Chondrocyte (in vitro differentiated cells): ENCODE measurements at regions not wholly inside any gene's neighbourhood (a gene's known extent, or its start where the extent isn't known, plus 50 kb on each side); places are given as distances from the start of the nearest gene placed in this dataset.

Source experiments
- DNase-seq: peaks from one replicate; pipeline ENCODE4 v3.0.0; 2021; ENCODE audit warnings: mixed read lengths, low spot score
- H3K27ac Mint-ChIP-seq: one replicate; pipeline ENCODE4 v1.8.0; 2021; ENCODE audit warnings: mild to moderate bottlenecking, moderate library complexity, mixed read lengths; ENCODE audit not compliant: unreplicated experiment
- H3K27me3 Mint-ChIP-seq: 2 replicates; pipeline ENCODE4 v1.8.0; 2021; ENCODE audit warnings: low read depth, mixed read lengths
- H3K36me3 Mint-ChIP-seq: 2 replicates; pipeline ENCODE4 v1.8.0; 2021; ENCODE audit warnings: low read depth, mixed read lengths
- H3K4me1 Mint-ChIP-seq: 2 replicates; pipeline ENCODE4 v1.8.0; 2021; ENCODE audit warnings: low read depth, mild to moderate bottlenecking, mixed read lengths
- H3K4me3 Mint-ChIP-seq: one replicate; pipeline ENCODE4 v1.8.0; 2021; ENCODE audit warnings: mild to moderate bottlenecking, moderate library complexity, mixed read lengths; ENCODE audit not compliant: unreplicated experiment
- H3K9me3 Mint-ChIP-seq: 2 replicates; pipeline ENCODE4 v1.8.0; 2021; ENCODE audit warnings: low read depth, mixed read lengths
- TF ChIP-seq, protein P1 (sequence below): fragments of 200-600 bp; sonication (generic); IDR thresholded peaks from 2 replicates; pipeline ENCODE4 v1.5.0; 2021; ENCODE audit warnings: antibody characterized with exemption, mild to moderate bottlenecking, moderate library complexity

DNA sequence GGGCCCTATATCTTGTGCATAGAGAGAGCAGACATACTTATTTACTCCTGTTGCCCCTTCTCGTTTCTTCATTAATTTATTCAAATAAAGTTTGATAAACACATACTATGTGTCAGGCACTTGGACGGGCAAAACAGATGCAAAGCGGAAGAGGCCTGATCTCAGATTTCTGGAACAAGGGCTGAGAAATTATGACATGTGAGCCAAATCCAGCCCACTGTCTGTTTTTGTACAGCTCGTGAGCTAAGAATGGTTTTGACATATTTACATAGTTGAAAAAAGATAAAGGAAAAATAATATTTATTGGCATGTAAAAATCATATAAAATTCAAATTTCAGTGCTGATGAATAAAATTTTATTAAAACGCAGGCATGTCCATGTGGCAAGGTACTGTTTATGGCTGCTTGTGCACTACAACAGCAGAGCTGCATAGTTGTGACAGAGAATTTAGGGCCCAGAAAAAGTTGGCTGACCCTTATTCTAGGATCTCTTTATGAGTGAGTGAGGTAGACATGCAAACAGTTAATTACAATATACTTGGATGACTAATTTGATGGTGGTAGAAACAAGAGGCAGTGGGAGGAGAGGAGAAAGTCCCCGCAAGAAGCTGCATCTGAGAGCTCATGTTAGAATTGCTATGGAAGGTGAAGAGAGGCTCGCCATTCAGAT, 68.1 kb upstream of the ITPRID1 start:
- TF ChIP-seq, protein P1, sequence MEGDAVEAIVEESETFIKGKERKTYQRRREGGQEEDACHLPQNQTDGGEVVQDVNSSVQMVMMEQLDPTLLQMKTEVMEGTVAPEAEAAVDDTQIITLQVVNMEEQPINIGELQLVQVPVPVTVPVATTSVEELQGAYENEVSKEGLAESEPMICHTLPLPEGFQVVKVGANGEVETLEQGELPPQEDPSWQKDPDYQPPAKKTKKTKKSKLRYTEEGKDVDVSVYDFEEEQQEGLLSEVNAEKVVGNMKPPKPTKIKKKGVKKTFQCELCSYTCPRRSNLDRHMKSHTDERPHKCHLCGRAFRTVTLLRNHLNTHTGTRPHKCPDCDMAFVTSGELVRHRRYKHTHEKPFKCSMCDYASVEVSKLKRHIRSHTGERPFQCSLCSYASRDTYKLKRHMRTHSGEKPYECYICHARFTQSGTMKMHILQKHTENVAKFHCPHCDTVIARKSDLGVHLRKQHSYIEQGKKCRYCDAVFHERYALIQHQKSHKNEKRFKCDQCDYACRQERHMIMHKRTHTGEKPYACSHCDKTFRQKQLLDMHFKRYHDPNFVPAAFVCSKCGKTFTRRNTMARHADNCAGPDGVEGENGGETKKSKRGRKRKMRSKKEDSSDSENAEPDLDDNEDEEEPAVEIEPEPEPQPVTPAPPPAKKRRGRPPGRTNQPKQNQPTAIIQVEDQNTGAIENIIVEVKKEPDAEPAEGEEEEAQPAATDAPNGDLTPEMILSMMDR: no peak
- Mint-ChIP-seq H3K4me1 (no peaks in the 10 kb centered on the region), H3K27ac (no peak overlapping the region), H3K9me3 (no peaks in the 10 kb centered on the region), H3K4me3 (no peak overlapping the region), H3K36me3 (no peaks in the 10 kb centered on the region), H3K27me3 (peaks cover 39% of the 10 kb centered on the region)
- DNase-seq: no peak

DNA sequence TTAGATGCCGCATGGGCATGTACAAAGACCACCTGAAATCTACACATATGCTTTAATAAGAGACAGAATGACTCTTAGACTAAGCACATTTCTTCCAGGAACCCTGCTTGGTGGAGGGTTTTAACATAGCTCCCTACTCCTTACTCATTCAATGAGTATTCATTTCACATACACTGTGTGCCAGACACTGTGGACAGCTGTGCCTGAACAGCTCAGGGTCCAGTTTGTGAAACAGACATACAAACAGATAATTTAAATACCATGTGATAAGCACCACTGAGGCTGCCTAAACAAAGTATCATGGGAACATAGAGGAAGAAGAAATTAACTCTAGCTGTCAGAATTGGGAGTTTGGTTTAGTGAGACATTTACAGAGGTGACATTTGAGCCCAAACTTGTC, 65.2 kb upstream of the ITPRID1 start:
- Mint-ChIP-seq H3K27me3 (peaks cover 36% of the 10 kb centered on the region), H3K27ac (no peak overlapping the region), H3K4me1 (no peaks in the 10 kb centered on the region), H3K9me3 (no peaks in the 10 kb centered on the region), H3K36me3 (no peaks in the 10 kb centered on the region), H3K4me3 (no peak overlapping the region)
- DNase-seq: no peak
- TF ChIP-seq, protein P1: no peak

DNA sequence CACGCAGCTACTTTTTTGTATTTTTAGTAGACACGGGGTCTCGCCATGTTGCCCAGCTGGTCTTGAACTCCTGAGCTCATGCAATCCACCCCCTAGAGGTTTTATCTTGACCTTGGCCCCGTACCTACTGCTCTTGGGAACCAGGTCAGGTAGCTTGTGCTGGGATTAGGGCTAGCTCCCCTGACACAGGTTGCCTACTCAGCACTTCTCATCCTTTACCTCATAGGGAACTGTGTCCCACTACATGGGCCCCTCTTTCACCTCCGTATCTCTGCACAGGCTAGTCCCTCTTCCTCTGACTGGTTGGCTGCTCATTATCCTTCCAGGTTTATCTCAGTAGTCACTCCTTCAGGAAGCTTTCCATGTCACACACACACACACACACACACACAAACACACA, 58.0 kb upstream of the ITPRID1 start:
- Mint-ChIP-seq H3K27ac (no peak overlapping the region), H3K4me1 (no peaks in the 10 kb centered on the region), H3K9me3 (no peaks in the 10 kb centered on the region), H3K36me3 (no peaks in the 10 kb centered on the region), H3K27me3 (peaks cover 17% of the 10 kb centered on the region), H3K4me3 (no peak overlapping the region)
- TF ChIP-seq, protein P1: no peak
- DNase-seq: no peak

DNA sequence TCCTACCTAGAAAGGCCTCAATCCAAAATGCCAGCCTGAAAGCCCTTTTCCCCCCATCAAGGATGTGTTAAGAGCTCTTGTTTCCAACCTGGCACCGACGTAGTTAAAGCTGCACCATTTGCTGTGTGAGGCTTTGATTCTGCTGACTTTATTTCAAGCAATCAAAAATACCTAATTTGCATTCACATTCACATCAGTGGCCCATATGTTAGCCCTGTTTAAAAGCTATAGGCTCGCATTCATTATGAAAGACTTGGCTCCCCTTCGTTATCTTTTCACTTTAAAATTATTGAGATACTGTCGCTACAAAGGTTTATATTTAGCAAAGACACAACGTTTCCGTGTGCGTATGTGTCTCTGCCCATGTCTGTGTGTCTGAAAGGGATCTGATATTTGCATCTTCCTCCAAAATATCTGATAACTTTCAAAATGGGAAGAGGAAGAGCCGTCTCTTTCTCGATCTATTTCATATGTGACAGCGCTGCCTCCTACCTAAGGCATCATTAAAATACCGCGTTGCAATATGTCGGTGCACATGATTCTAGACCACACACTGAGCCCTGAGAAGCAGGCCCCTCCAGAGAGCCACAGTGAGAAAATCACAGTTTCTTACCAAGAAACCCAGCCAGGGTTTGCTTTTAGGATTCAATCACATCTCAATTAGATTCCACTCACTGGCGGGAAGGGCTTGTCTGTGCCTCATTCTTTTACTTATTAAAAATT, 57.1 kb upstream of the ITPRID1 start:
- TF ChIP-seq, protein P1: no peak
- DNase-seq: no peak
- H3K36me3 Mint-ChIP-seq: no peaks in the 10 kb centered on the region
- H3K27ac Mint-ChIP-seq: no peak overlapping the region
- H3K27me3 Mint-ChIP-seq: peaks cover 17% of the 10 kb centered on the region
- no peak overlapping the region for H3K4me3 Mint-ChIP-seq
- H3K9me3 Mint-ChIP-seq: no peaks in the 10 kb centered on the region
- no peaks in the 10 kb centered on the region for H3K4me1 Mint-ChIP-seq

GRCh38 chr7:31457551-31457950, 56.3 kb upstream of the ITPRID1 start:
- Mint-ChIP-seq H3K27me3 (peaks cover 19% of the 10 kb centered on the region), H3K36me3 (no peaks in the 10 kb centered on the region), H3K4me3 (no peak overlapping the region), H3K27ac (no peak overlapping the region), H3K4me1 (no peaks in the 10 kb centered on the region), H3K9me3 (no peaks in the 10 kb centered on the region)
- TF ChIP-seq, protein P1: no peak
- DNase-seq: no peak
